COR-L47 (cell line): ENCODE measurements at regions not wholly inside any gene's neighbourhood (a gene's known extent, or its start where the extent isn't known, plus 50 kb on each side); places are given as distances from the start of the nearest gene placed in this dataset.

Experiments
- DNase-seq: peaks from one replicate; lab custom pipeline; 2025; lab: John Stamatoyannopoulos, UW

DNA sequence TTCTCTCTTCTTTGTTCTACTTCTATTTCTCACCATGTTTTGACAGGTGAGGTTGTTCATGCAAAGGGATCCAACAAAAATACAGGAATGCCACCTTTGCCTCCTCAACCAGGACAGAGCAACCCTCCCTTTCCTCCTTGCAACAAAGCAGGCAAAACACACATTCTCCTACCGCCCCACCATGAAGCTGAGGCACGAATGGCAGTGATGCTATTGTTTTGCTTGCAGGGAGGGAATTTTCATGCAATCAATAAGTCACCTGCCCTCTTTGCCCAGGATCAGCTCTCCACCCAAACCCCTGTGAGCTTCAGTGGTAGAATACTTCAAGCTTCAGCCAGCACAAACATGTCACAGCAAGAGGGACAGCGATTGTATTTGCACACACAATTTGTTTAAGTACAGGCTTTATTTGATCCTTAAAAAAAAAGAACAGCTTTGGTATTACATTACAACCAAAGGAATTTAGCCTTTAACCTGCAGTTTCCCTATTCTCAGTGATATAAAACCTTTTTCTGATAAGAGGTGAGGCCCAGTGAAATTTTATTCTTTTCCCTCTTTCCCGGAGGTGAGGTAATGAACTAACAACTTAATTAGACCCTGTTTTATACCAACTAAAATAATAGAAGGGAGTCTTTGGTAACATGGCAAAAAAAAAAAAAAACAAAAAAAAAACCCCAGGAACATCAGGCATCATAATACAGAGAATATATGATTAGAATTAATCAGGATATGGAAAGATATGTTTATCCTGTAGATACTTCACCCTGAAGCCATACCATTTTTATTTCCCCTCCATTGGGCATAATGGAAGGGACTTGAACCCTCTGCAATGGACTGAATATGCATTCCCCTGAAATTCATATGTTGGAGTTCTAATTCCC is 87.0 kb upstream of the EEA1 start:
- no peak for DNase-seq

- no peak for DNase-seq
These were observed 87.8 kb upstream of the EEA1 start for GRCh38 chr12:93016752-93017350.

- DNase-seq: no peak
These were observed 89.5 kb upstream of the EEA1 start for GRCh38 chr12:93018610-93019009.

DNA sequence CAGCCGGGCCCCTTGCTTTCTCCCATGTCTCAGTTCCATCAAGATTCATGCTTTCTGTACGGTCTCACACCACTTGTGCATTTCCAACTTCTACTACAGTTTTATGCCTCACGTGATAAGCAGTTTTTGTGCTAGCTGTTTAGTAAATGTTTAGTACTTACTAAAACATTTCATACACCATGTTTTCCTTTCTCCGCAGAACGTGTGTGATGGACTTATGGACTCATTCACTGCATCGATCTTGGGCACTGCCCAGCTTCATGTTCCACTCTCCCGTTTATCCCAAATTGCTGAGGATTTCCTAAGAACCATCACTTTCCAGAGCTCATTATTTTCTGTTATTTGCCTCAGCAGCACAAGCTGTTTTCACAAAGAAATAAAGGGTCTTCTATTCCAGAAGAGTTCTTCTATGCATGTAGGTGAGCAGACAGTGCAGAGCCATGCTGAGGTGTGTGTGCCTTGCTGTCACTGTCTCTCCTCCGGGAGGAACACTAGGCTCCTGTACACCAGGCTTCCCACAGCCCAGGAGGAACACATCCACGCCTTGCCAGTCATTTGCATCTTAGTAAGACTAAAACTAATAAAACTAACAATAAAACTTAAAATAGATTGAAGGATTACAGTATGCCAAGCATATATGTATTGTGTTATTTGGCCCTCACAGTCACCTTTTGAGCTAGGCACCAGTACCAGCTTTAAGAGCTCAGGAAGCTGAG is 90.3 kb upstream of the EEA1 start:
- DNase-seq: no peak

- peak; percentile 25 for DNase-seq
These were observed 91.0 kb upstream of the EEA1 start for GRCh38 chr12:93019975-93020630.

GRCh38 chr12:93020631-93021597 is 91.8 kb upstream of the EEA1 start:
- no peak for DNase-seq

- DNase-seq: no peak
These were observed 93.7 kb upstream of the EEA1 start for GRCh38 chr12:93022603-93023340.

GRCh38 chr12:93025145-93026103 is 96.3 kb upstream of the EEA1 start:
- DNase-seq: no peak

DNA sequence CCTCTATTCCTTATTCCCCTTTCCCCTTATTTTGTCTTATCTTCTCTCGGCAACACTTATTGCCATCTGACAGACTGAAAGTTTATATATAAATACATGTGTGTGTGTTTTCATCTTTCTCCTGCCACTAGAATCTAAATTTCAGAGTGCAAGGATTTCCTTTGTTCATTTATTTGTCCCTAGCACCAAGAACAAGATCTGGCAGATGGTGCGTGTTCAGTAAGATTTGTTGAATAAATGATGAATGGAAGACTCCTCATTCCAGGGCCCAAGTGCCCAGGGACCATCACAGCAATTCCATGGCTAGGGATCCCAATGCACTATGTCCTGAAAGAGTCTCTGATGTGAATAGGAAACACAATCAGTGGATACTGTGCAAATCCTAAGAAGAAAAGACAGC is 97.9 kb upstream of the EEA1 start:
- no peak for DNase-seq

- no peak for DNase-seq
These were observed 100.0 kb upstream of the EEA1 start for GRCh38 chr12:93029091-93029490.

DNA sequence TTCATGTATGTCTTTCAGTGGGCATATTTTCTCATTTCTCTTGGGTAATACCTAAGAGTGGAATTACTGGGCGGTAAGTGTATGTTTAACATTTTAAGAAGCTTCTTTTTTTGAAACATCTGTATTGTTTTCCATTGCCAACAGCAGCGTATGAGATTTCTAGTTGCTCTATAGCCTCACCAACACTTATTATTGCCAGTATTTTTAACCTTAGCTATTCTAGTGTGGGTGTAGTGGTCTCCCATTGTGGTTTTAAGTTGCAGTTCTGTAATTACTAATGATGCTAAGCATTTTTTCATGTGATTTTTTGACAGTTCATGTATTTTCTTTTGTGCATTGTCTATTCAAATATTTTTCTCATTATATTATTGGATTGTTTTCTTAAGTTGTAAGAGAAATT is 101.9 kb upstream of the EEA1 start:
- DNase-seq: no peak

DNA sequence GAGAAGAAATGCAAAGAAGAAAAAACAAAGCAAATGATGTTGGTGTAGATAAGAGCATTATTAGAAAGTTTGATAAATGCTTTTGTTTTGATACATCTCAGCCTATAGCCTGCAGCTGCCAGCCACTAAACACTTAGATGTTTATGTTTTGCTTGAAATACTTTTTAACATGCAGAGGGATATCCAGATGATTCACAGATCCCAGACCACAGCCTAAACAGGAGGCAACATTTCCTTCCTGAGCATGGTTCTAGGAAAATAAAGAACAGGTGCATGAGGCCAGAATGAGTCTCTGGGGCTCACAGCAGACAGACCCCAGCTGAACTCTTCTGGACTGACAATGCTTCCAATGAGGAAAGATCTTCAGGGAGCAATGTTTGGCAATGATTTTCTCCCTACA is 103.7 kb upstream of the EEA1 start:
- no peak for DNase-seq

GRCh38 chr12:93033948-93034347 is 104.9 kb upstream of the EEA1 start:
- DNase-seq: no peak

GRCh38 chr12:93039062-93039461 is 110.0 kb upstream of the EEA1 start:
- DNase-seq: no peak

DNA sequence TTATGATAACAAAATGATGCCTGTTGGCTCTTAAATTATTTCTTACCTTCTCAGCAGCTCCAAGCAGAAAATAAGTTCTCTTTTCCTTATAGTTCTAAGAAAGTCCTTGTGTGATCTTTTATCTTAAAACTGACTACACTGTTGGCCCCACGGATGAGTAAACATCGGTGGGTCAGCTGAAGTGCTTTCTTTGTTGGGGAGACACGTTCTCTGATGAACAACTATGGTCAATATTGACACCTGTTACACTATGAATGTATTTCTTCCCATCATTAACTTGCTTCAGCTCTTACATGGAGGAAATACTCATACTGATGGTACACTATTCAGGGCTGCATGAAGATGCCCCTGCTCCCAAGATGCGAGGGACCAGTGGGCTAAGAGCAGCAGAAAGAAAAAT is 110.8 kb upstream of the EEA1 start:
- no peak for DNase-seq

GRCh38 chr12:93040367-93040766 is 111.3 kb upstream of the EEA1 start:
- no peak for DNase-seq

DNA sequence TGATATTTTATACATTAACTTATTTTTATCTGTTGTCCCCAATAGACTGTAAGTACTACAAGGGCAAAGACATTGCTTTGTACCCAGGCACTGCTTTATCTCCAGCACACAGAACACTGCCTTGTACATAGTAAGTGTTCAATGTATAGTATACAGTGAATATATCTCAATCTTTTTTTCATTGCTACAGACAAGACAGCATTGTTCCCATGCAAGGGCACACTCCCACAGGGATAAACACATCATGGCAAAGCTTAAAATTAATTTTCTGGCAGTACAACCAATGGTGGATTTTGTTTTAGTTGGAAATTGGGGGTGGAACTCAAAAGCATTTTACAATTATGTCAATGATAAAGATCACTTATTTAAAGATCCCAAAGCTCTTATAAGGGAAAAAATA is 112.3 kb upstream of the EEA1 start:
- no peak for DNase-seq

- DNase-seq: no peak
These were observed 113.2 kb upstream of the EEA1 start for GRCh38 chr12:93042283-93042682.

- no peak for DNase-seq
These were observed 113.6 kb upstream of the EEA1 start for GRCh38 chr12:93042684-93043083.
